Calu3 (cell line): ENCODE measurements at regions not wholly inside any gene's neighbourhood (a gene's known extent, or its start where the extent isn't known, plus 50 kb on each side); places are given as distances from the start of the nearest gene placed in this dataset.

Experiments used
- BruUV-seq: library from RNA; stranded (reverse); fragments of 400-500 nt; replicated peaks from 2 replicates; lab custom pipeline; 2021; lab: Mats Ljungman, UMichigan
- CTCF ChIA-PET: fragments of 300-600 bp; sonication (Branson Sonifier 250); formaldehyde crosslinking; loops from one replicate; lab custom pipeline; 2022; ENCODE audit warnings: antibody characterized with exemption; lab: Charles Lee
- DNase-seq: peaks from one replicate; pipeline ENCODE4 v3.0.0; 2022
- H3K27ac Mint-ChIP-seq: one replicate; pipeline ENCODE4 v1.8.0; 2022; ENCODE audit warnings: mixed read lengths; ENCODE audit not compliant: unreplicated experiment
- H3K27me3 Mint-ChIP-seq: one replicate; pipeline ENCODE4 v1.8.0; 2022; ENCODE audit warnings: mixed read lengths; ENCODE audit not compliant: unreplicated experiment
- H3K36me3 Mint-ChIP-seq: one replicate; pipeline ENCODE4 v1.8.0; 2022; ENCODE audit warnings: mild to moderate bottlenecking, moderate library complexity, mixed read lengths; ENCODE audit not compliant: insufficient read depth, unreplicated experiment
- H3K4me1 Mint-ChIP-seq: one replicate; pipeline ENCODE4 v1.8.0; 2022; ENCODE audit warnings: mild to moderate bottlenecking, low read depth, mixed read lengths; ENCODE audit not compliant: unreplicated experiment
- H3K4me3 Mint-ChIP-seq: one replicate; pipeline ENCODE4 v1.8.0; 2022; ENCODE audit warnings: mild to moderate bottlenecking, low read depth, moderate library complexity, mixed read lengths; ENCODE audit not compliant: unreplicated experiment
- H3K9me3 Mint-ChIP-seq: one replicate; pipeline ENCODE4 v1.8.0; 2022; ENCODE audit warnings: low read depth, mixed read lengths; ENCODE audit not compliant: unreplicated experiment
- intact Hi-C: fragments of 100-400 bp; cut with micrococcal nuclease; formaldehyde crosslinking; loops from one replicate; pipeline ENCODE4 v1.10.0; 2022; ENCODE audit not compliant: unreplicated experiment
- TF ChIP-seq, protein P1 (sequence below): fragments of 200-600 bp; IDR thresholded peaks from one replicate; pipeline ENCODE4 v1.8.0; 2022; ENCODE audit warnings: antibody characterized with exemption; ENCODE audit not compliant: unreplicated experiment

DNA sequence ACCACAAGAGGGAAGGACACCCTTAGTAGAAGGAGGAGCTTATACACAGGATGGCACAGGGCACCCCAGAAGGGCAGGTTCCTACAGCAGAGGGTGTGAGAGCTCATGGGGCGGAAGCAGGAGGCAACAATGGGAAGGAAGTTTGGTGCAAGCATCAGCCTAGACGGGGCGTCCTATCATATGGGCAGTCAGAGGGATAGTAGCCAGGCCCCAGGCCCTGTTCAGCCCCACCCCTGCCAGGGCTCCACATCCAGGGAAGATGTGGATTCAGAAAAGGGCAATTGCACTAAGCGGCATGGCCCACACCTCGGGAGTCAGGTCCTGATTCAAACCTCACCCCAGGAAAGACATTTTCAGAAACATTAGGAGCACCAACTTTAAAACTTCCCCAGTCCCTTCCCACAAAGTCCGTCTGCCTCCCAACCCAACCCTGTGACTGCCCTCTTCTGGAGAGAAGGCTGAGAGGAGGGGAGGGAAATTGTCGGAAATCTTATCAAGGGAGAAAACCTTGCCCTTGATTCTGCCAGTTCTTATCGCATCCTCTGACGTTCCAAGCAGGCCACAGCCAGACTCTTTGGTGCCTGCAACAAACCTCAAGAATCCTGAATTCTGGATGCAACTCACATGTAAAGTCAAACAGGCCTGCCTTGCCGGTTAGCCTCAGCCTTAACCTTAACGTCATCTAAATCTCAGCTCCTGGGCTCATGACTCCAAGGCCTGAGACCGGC, 198.8 kb upstream of the CDH5 start:
- H3K4me3 Mint-ChIP-seq = no peak overlapping the region
- BruUV-seq = no TSS peak
- TF ChIP-seq, protein P1, sequence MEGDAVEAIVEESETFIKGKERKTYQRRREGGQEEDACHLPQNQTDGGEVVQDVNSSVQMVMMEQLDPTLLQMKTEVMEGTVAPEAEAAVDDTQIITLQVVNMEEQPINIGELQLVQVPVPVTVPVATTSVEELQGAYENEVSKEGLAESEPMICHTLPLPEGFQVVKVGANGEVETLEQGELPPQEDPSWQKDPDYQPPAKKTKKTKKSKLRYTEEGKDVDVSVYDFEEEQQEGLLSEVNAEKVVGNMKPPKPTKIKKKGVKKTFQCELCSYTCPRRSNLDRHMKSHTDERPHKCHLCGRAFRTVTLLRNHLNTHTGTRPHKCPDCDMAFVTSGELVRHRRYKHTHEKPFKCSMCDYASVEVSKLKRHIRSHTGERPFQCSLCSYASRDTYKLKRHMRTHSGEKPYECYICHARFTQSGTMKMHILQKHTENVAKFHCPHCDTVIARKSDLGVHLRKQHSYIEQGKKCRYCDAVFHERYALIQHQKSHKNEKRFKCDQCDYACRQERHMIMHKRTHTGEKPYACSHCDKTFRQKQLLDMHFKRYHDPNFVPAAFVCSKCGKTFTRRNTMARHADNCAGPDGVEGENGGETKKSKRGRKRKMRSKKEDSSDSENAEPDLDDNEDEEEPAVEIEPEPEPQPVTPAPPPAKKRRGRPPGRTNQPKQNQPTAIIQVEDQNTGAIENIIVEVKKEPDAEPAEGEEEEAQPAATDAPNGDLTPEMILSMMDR = no peak
- no peaks in the 10 kb centered on the region for H3K9me3 Mint-ChIP-seq
- no peak overlapping the region for H3K27ac Mint-ChIP-seq
- peaks cover 93% of the 10 kb centered on the region for H3K27me3 Mint-ChIP-seq
- no peaks in the 10 kb centered on the region for H3K4me1 Mint-ChIP-seq
- DNase-seq = no peak
- intact Hi-C loops = no loop called here
- CTCF ChIA-PET = no interaction called here
- H3K36me3 Mint-ChIP-seq = no peaks in the 10 kb centered on the region

DNA sequence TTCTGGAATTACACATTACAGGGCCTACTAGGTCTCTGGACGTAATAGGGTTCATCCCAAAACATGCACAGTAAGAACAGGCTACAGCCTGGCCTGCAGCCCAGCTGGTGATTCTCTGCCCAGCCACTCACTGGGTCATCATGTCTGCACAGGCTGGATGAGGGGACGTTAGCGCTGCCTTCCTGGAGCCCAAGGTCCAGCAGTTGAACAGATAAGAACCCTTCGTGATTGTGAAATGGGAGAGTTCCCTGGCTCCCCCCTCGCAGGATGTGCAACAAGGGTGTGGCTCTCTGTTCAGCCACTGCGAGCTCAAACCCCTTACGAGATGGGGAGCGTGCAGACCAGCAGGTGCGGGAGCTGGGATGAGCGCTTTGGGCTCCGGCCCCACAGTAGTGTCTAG, 200.0 kb upstream of the CDH5 start:
- H3K36me3 Mint-ChIP-seq = no peaks in the 10 kb centered on the region
- H3K9me3 Mint-ChIP-seq = no peaks in the 10 kb centered on the region
- no peak overlapping the region for H3K27ac Mint-ChIP-seq
- TF ChIP-seq, protein P1 = no peak
- no peaks in the 10 kb centered on the region for H3K4me1 Mint-ChIP-seq
- CTCF ChIA-PET = no interaction called here
- no peak for DNase-seq
- H3K27me3 Mint-ChIP-seq = peaks cover 93% of the 10 kb centered on the region
- intact Hi-C loops = no loop called here
- no TSS peak for BruUV-seq
- H3K4me3 Mint-ChIP-seq = no peak overlapping the region

DNA sequence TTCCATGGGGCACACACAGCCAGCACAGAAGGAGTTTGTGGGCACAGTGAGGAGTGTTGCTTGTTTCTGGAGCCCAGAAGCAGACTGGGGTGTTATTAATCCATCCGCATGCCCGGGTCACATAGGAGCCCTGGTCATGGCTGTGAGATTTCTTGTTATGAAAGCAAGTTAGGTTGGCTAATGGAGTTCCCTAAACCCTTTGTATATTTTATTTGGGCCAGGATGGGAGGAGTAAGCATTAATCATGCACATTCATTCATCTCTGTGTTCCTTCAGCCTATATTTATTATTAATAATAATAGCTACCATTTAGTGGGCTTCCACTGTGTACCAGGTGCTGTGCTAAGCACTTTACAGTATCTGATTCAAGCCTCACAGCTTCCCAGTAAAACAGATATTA, 200.6 kb upstream of the CDH5 start:
- no TSS peak for BruUV-seq
- Mint-ChIP-seq H3K27ac (no peak overlapping the region), H3K27me3 (peaks cover 93% of the 10 kb centered on the region), H3K4me3 (no peak overlapping the region), H3K4me1 (no peaks in the 10 kb centered on the region), H3K36me3 (no peaks in the 10 kb centered on the region), H3K9me3 (no peaks in the 10 kb centered on the region)
- CTCF ChIA-PET = no interaction called here
- DNase-seq = no peak
- intact Hi-C loops = no loop called here
- TF ChIP-seq, protein P1 = no peak

DNA sequence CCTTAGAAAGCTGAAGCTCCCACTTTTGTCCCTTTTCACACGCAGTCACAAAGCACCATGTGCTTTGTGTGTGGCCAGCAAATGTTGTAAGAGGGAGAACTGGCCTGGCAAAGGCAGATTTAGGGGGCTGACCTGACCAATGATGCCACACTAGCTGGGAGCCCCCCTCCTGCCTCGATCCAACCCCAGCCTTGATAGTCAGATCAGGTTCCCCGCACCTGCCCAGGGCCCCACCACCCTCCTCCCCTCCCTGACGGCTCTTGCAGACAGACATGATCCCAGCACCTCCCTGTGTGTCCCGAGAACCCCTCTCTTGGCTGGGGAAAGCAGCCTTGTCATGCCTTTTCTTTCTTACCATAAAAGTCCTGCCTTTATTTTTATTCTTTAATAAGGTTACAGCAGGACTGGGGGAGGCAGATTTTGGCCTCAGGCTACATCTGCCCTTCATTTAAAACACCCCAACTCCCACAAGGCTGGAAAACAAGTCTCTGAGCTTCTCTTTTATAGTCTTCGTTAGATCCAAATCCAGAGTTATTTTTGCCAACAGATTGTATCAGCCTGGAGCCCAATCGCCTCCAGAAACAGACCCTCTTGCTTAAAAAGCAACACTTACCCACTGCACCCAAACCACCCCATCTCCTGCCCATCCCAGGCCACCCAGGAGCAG, 201.8 kb upstream of the CDH5 start:
- Mint-ChIP-seq H3K4me1 (no peaks in the 10 kb centered on the region), H3K4me3 (no peak overlapping the region), H3K27ac (no peak overlapping the region), H3K27me3 (peaks cover 92% of the 10 kb centered on the region), H3K36me3 (no peaks in the 10 kb centered on the region), H3K9me3 (no peaks in the 10 kb centered on the region)
- CTCF ChIA-PET = no interaction called here
- intact Hi-C loops = no loop called here
- no TSS peak for BruUV-seq
- DNase-seq = no peak
- TF ChIP-seq, protein P1 = no peak
